ENCODE measurements at regions not wholly inside any gene's neighbourhood (a gene's known extent, or its start where the extent isn't known, plus 50 kb on each side); places are given as distances from the start of the nearest gene placed in this dataset.

DNA sequence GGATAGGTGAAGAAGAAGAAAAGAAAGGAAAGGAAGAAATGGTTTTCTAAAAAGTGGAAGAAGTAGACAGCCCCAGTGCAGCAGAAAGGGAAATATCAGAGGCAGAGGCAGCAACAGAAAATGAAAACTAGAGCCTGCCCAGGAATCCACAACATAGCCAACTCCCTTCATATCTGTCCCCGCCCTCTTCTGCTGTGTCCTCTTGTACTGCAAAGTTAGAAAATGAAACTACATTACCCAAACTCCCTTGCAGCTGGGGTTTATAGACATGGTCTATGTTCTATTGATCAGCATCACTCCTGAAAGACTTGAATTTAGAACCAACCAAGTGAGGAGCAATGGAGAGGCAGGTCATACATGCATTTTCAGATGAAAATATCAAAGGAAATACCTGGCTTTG, 200.5 kb upstream of the PHACTR1 start:
- TF ChIP-seq, protein P1, sequence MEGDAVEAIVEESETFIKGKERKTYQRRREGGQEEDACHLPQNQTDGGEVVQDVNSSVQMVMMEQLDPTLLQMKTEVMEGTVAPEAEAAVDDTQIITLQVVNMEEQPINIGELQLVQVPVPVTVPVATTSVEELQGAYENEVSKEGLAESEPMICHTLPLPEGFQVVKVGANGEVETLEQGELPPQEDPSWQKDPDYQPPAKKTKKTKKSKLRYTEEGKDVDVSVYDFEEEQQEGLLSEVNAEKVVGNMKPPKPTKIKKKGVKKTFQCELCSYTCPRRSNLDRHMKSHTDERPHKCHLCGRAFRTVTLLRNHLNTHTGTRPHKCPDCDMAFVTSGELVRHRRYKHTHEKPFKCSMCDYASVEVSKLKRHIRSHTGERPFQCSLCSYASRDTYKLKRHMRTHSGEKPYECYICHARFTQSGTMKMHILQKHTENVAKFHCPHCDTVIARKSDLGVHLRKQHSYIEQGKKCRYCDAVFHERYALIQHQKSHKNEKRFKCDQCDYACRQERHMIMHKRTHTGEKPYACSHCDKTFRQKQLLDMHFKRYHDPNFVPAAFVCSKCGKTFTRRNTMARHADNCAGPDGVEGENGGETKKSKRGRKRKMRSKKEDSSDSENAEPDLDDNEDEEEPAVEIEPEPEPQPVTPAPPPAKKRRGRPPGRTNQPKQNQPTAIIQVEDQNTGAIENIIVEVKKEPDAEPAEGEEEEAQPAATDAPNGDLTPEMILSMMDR (IDR thresholded peaks at IDR 0.05): no peak
- no peak for TF ChIP-seq EZH2 (IDR thresholded peaks at IDR 0.05; ENCODE audit: borderline replicate concordance, insufficient read depth, low read depth, low read length, poor library complexity, severe bottlenecking)
